HG02798 (cell line): ENCODE measurements at regions not wholly inside any gene's neighbourhood (a gene's known extent, or its start where the extent isn't known, plus 50 kb on each side); places are given as distances from the start of the nearest gene placed in this dataset.
"Not testable (repeated sequence)": the region's sequence is repeated elsewhere in the genome, so short reads cannot be mapped to it uniquely, and the experiment has no call there.

ENCODE experiments used
- ATAC-seq: cut with Tn5 transposase; IDR thresholded peaks from one replicate; pipeline ENCODE4 v1.9.1; 2021; ENCODE audit warnings: mild to moderate bottlenecking; ENCODE audit not compliant: unreplicated experiment, poor library complexity

- no peak for ATAC-seq
Measured at GRCh38 chr6:144418959-144419545, 133.9 kb downstream of the UTRN start.

GRCh38 chr6:144423167-144423566, 138.0 kb downstream of the UTRN start:
- ATAC-seq, result no peak

GRCh38 chr6:144429753-144430152, 144.6 kb downstream of the UTRN start:
- ATAC-seq, result no peak

- not testable (repeated sequence) for ATAC-seq
Measured at GRCh38 chr6:144433446-144433845, 148.3 kb downstream of the UTRN start.

GRCh38 chr6:144434308-144434990, 149.3 kb downstream of the UTRN start:
- ATAC-seq, result no peak

GRCh38 chr6:144435602-144436426, 150.7 kb downstream of the UTRN start:
- no peak for ATAC-seq

GRCh38 chr6:144437105-144437504, 152.0 kb downstream of the UTRN start:
- ATAC-seq, result no peak

- no peak for ATAC-seq
Measured at GRCh38 chr6:144438103-144438502, 153.0 kb downstream of the UTRN start.

GRCh38 chr6:144439016-144439415, 153.9 kb downstream of the UTRN start:
- no peak for ATAC-seq

- ATAC-seq, result not testable (repeated sequence)
Measured at GRCh38 chr6:144441801-144442200, 156.7 kb downstream of the UTRN start.

- no peak for ATAC-seq
Measured at GRCh38 chr6:144443157-144443556, 158.0 kb downstream of the UTRN start.

- ATAC-seq, result no peak
Measured at GRCh38 chr6:144447472-144447871, 162.3 kb downstream of the UTRN start.

GRCh38 chr6:144449218-144449617, 164.1 kb downstream of the UTRN start:
- no peak for ATAC-seq

- no peak for ATAC-seq
Measured at GRCh38 chr6:144449911-144450597, 164.9 kb downstream of the UTRN start.

- peak; percentile 95 for ATAC-seq
Measured at GRCh38 chr6:144460327-144461095, 175.4 kb downstream of the UTRN start.

GRCh38 chr6:144462058-144462457, 176.9 kb downstream of the UTRN start:
- ATAC-seq, result no peak

GRCh38 chr6:144466716-144467115, 181.6 kb downstream of the UTRN start:
- ATAC-seq, result no peak

- no peak for ATAC-seq
Measured at GRCh38 chr6:144467172-144467762, 182.1 kb downstream of the UTRN start.

- ATAC-seq, result no peak
Measured at GRCh38 chr6:144467921-144468320, 182.8 kb downstream of the UTRN start.

GRCh38 chr6:144468709-144469108, 183.6 kb downstream of the UTRN start:
- ATAC-seq, result peak; percentile 6
